WTC11 (cell line): ENCODE measurements at regions not wholly inside any gene's neighbourhood (a gene's known extent, or its start where the extent isn't known, plus 50 kb on each side); places are given as distances from the start of the nearest gene placed in this dataset.

Experiments used
- ATAC-seq: fragments of 200-7000 bp; cut with Tn5 transposase; 2 replicates; pipeline ENCODE4 v1.10.0; 2021; ENCODE audit warnings: mild to moderate bottlenecking, moderate library complexity
- CTCF ChIA-PET: fragments of 300-600 bp; sonication (Branson Sonifier 250); formaldehyde crosslinking; loops from one replicate; lab custom pipeline; 2021; ENCODE audit warnings: antibody characterized with exemption; lab: Charles Lee
- POLR2A ChIA-PET: fragments of 350-600 bp; sonication (Branson Sonifier 250); formaldehyde crosslinking; loops from one replicate; lab custom pipeline; 2021; ENCODE audit warnings: antibody characterized with exemption; lab: Charles Lee
- DNase-seq: peaks from one replicate; pipeline ENCODE4 v3.0.0; 2021; ENCODE audit warnings: low spot score
- H3K27ac Mint-ChIP-seq: 2 replicates; pipeline ENCODE4 v1.8.0; 2021; ENCODE audit warnings: mixed read lengths
- H3K27me3 Mint-ChIP-seq: 2 replicates; pipeline ENCODE4 v1.8.0; 2021; ENCODE audit warnings: low read depth, mild to moderate bottlenecking, moderate library complexity, mixed read lengths
- H3K36me3 Mint-ChIP-seq: 2 replicates; pipeline ENCODE4 v1.8.0; 2021; ENCODE audit warnings: mixed read lengths
- H3K4me1 Mint-ChIP-seq: 2 replicates; pipeline ENCODE4 v1.8.0; 2022; ENCODE audit warnings: mixed read lengths
- H3K4me3 Mint-ChIP-seq: 2 replicates; pipeline ENCODE4 v1.8.0; 2021; ENCODE audit warnings: mild to moderate bottlenecking, moderate library complexity, mixed read lengths
- H3K9me3 Mint-ChIP-seq: 2 replicates; pipeline ENCODE4 v1.8.0; 2021; ENCODE audit warnings: mixed read lengths
- AR ChIP-seq: fragments of 250-450 bp; sonication (Bioruptor Pico); IDR thresholded peaks from 2 replicates; pipeline ENCODE4 v1.9.0; 2021; ENCODE audit warnings: mild to moderate bottlenecking
- ATF6 ChIP-seq: sonication (generic); formaldehyde crosslinking; IDR thresholded peaks from 2 replicates; pipeline ENCODE4 v1.8.1; 2023; ENCODE audit warnings: mild to moderate bottlenecking, missing genetic modification reagents
- CDX4 ChIP-seq: fragments of 250-450 bp; sonication (Bioruptor Pico); IDR thresholded peaks from 2 replicates; pipeline ENCODE4 v1.9.0; 2021; ENCODE audit warnings: moderate library complexity, mild to moderate bottlenecking, inconsistent platforms, borderline replicate concordance
- ELF4 ChIP-seq: sonication (generic); formaldehyde crosslinking; IDR thresholded peaks from 2 replicates; pipeline ENCODE4 v1.8.1; 2022; ENCODE audit warnings: low read depth, mild to moderate bottlenecking, moderate library complexity, missing genetic modification reagents
- FOXK1 ChIP-seq: sonication (generic); formaldehyde crosslinking; IDR thresholded peaks from 2 replicates; pipeline ENCODE4 v1.8.0; 2022; ENCODE audit warnings: mild to moderate bottlenecking, moderate library complexity, missing genetic modification reagents
- FOXP4 ChIP-seq: sonication (generic); formaldehyde crosslinking; IDR thresholded peaks from 2 replicates; pipeline ENCODE4 v1.8.0; 2022; ENCODE audit warnings: mild to moderate bottlenecking, missing genetic modification reagents
- GTF2I ChIP-seq: fragments of 250-450 bp; sonication (Bioruptor Pico); conservative IDR thresholded peaks from 2 replicates; pipeline ENCODE4 v1.4.0; 2021; ENCODE audit warnings: mild to moderate bottlenecking
- IRF2 ChIP-seq: sonication (generic); formaldehyde crosslinking; IDR thresholded peaks from 2 replicates; pipeline ENCODE4 v1.8.0; 2022; ENCODE audit warnings: low read depth, missing genetic modification reagents, borderline replicate concordance
- NR1H2 ChIP-seq: sonication (generic); formaldehyde crosslinking; IDR thresholded peaks from 2 replicates; pipeline ENCODE4 v1.9.0; 2021; ENCODE audit warnings: mild to moderate bottlenecking, moderate library complexity, missing genetic modification reagents
- PRDM15 ChIP-seq: sonication (generic); formaldehyde crosslinking; IDR thresholded peaks from 2 replicates; pipeline ENCODE4 v1.8.0; 2022; ENCODE audit warnings: missing genetic modification reagents
- STAT6 ChIP-seq: sonication (generic); formaldehyde crosslinking; conservative IDR thresholded peaks from 2 replicates; pipeline ENCODE4 v1.8.1; 2023; ENCODE audit warnings: mild to moderate bottlenecking, low read depth, missing genetic modification reagents, moderate library complexity
- TP53 ChIP-seq: sonication (generic); formaldehyde crosslinking; IDR thresholded peaks from 2 replicates; pipeline ENCODE4 v1.8.1; 2023; ENCODE audit warnings: mild to moderate bottlenecking, missing genetic modification reagents
- ZBTB21 ChIP-seq: sonication (generic); formaldehyde crosslinking; IDR thresholded peaks from 2 replicates; pipeline ENCODE4 v1.8.1; 2023; ENCODE audit warnings: mild to moderate bottlenecking, missing genetic modification reagents, borderline replicate concordance
- ZNF263 ChIP-seq: sonication (generic); formaldehyde crosslinking; IDR thresholded peaks from 2 replicates; pipeline ENCODE4 v1.8.1; 2022; ENCODE audit warnings: low read depth, mild to moderate bottlenecking, moderate library complexity, missing genetic modification reagents
- ZNF416 ChIP-seq: fragments of 250-450 bp; sonication (Bioruptor Pico); IDR thresholded peaks from 2 replicates; pipeline ENCODE4 v1.9.0; 2021; ENCODE audit warnings: mild to moderate bottlenecking, inconsistent platforms
- ZNF671 ChIP-seq: fragments of 250-450 bp; sonication (Bioruptor Pico); IDR thresholded peaks from 2 replicates; pipeline ENCODE4 v1.8.0; 2021; ENCODE audit warnings: mild to moderate bottlenecking

GRCh38 chr3:187567021-187567420 lies 103.2 kb downstream of the SST start:
- no peak for DNase-seq
- Mint-ChIP-seq H3K27me3 (no peaks in the 10 kb centered on the region; the same call in 1 of the 2 replicates), H3K9me3 (no peaks in the 10 kb centered on the region), H3K4me1 (peaks cover 50% of the 10 kb centered on the region), H3K36me3 (no peaks in the 10 kb centered on the region), H3K4me3 (no peak overlapping the region), H3K27ac (no peak overlapping the region)
- ATAC-seq, result no peak
- POLR2A ChIA-PET, result no interaction called here
- CTCF ChIA-PET, result interaction anchor here (1.0 to 2.7 kb wide), 3 partner anchors 26 to 247 kb away, joined by 3 to 10 read pairs (median 7); no protein-coding TSS in a partner anchor
- TF ChIP-seq GTF2I (CRISPR knock-in tag) (no peak), ZNF671 (no peak), IRF2 (CRISPR knock-in tag) (no peak), STAT6 (CRISPR knock-in tag) (no peak), ZBTB21 (CRISPR knock-in tag) (no peak), NR1H2 (CRISPR knock-in tag) (no peak), PRDM15 (CRISPR knock-in tag) (no peak), AR (CRISPR knock-in tag) (no peak), TP53 (no peak), ELF4 (CRISPR knock-in tag) (no peak), ATF6 (CRISPR knock-in tag) (no peak), FOXK1 (CRISPR knock-in tag) (no peak)

- no peak for ATAC-seq
- no peak overlapping the region for H3K27ac Mint-ChIP-seq
- no peak overlapping the region for H3K4me3 Mint-ChIP-seq
- TF ChIP-seq ZNF416 (CRISPR knock-in tag) (no peak), CDX4 (no peak), ZNF263 (CRISPR knock-in tag) (no peak), NR1H2 (CRISPR knock-in tag) (no peak), FOXP4 (CRISPR knock-in tag) (no peak), STAT6 (CRISPR knock-in tag) (no peak)
Measured at GRCh38 chr3:187565701-187566100, 104.5 kb downstream of the SST start.

More at GRCh38 chr3:187565701-187566100, 104.5 kb downstream of the SST start:
- Mint-ChIP-seq H3K9me3 (no peaks in the 10 kb centered on the region), H3K36me3 (no peaks in the 10 kb centered on the region), H3K4me1 (peaks cover 46% of the 10 kb centered on the region), H3K27me3 (no peaks in the 10 kb centered on the region; the same call in 1 of the 2 replicates)
- ChIA-PET POLR2A (no interaction called here), CTCF (interaction anchor here (1.6 to 2.7 kb wide), 2 partner anchors 113 to 246 kb away, joined by 4 to 10 read pairs; no protein-coding TSS in a partner anchor)
- DNase-seq, result no peak
